SK-N-SH treated with all-trans-retinoic acid at 6 μM for 48 hours (cell line): ENCODE measurements at regions not wholly inside any gene's neighbourhood (a gene's known extent, or its start where the extent isn't known, plus 50 kb on each side); places are given as distances from the start of the nearest gene placed in this dataset.
"Not testable (repeated sequence)": the region's sequence is repeated elsewhere in the genome, so short reads cannot be mapped to it uniquely, and the experiment has no call there.

ENCODE experiments used
- ATAC-seq: fragments of 200-7000 bp; cut with Tn5 transposase; 3 replicates; pipeline ENCODE4 v1.9.1; 2020; ENCODE audit warnings: mild to moderate bottlenecking, moderate library complexity
- ARNTL ChIP-seq: fragments of 450-650 bp; formaldehyde crosslinking; IDR thresholded peaks from 2 replicates; pipeline ENCODE4 v1.5.0; 2020; ENCODE audit warnings: low read depth, mild to moderate bottlenecking, moderate library complexity, borderline replicate concordance
- BACH2 ChIP-seq: fragments of 250-450 bp; sonication (Bioruptor Pico); IDR thresholded peaks from 2 replicates; pipeline ENCODE4 v1.9.0; 2021; ENCODE audit warnings: mild to moderate bottlenecking, borderline replicate concordance
- CREB5 ChIP-seq: fragments of 250-450 bp; sonication (Bioruptor Pico); IDR thresholded peaks from 2 replicates; pipeline ENCODE4 v1.5.1; 2020; ENCODE audit warnings: low read depth, mild to moderate bottlenecking, moderate library complexity
- CSDC2 ChIP-seq: fragments of 250-450 bp; sonication (Bioruptor Pico); IDR thresholded peaks from 2 replicates; pipeline ENCODE4 v1.5.0; 2020; ENCODE audit warnings: mild to moderate bottlenecking, moderate library complexity
- ESRRG ChIP-seq: fragments of 250-450 bp; sonication (Bioruptor Pico); IDR thresholded peaks from 2 replicates; pipeline ENCODE4 v1.6.1; 2021; ENCODE audit warnings: mild to moderate bottlenecking
- ISL1 ChIP-seq: fragments of 250-450 bp; sonication (Bioruptor Pico); IDR thresholded peaks from 2 replicates; pipeline ENCODE4 v2.1.2; 2022; ENCODE audit warnings: mild to moderate bottlenecking, moderate library complexity
- OSR1 ChIP-seq: fragments of 250-450 bp; sonication (Bioruptor Pico); IDR thresholded peaks from 2 replicates; pipeline ENCODE4 v1.8.0; 2022; ENCODE audit warnings: moderate library complexity, mild to moderate bottlenecking, inconsistent platforms
- PPARA ChIP-seq: fragments of 250-450 bp; sonication (Bioruptor Pico); IDR thresholded peaks from 2 replicates; pipeline ENCODE4 v1.5.0; 2020; ENCODE audit warnings: mild to moderate bottlenecking, borderline replicate concordance
- ZC3H10 ChIP-seq: fragments of 250-450 bp; sonication (Bioruptor Pico); IDR thresholded peaks from 2 replicates; pipeline ENCODE4 v1.5.1; 2021; ENCODE audit warnings: mild to moderate bottlenecking, moderate library complexity
- ZFP3 ChIP-seq: fragments of 250-450 bp; sonication (Bioruptor Pico); IDR thresholded peaks from 2 replicates; pipeline ENCODE4 v1.5.0; 2020; ENCODE audit warnings: mild to moderate bottlenecking, moderate library complexity
- ZNF565 ChIP-seq: fragments of 450-650 bp; formaldehyde crosslinking; conservative IDR thresholded peaks from 2 replicates; pipeline ENCODE4 v1.5.0; 2020; ENCODE audit warnings: low read depth, mild to moderate bottlenecking, moderate library complexity
- ZNF70 ChIP-seq: fragments of 450-650 bp; formaldehyde crosslinking; IDR thresholded peaks from 2 replicates; pipeline ENCODE4 v1.5.0; 2020; ENCODE audit warnings: mild to moderate bottlenecking, moderate library complexity
- ZNF8 ChIP-seq: fragments of 450-650 bp; formaldehyde crosslinking; IDR thresholded peaks from 2 replicates; pipeline ENCODE4 v1.5.0; 2020; ENCODE audit warnings: mild to moderate bottlenecking, moderate library complexity
- TF ChIP-seq, protein P1 (sequence below): fragments of 250-450 bp; sonication (Bioruptor Pico); IDR thresholded peaks from 2 replicates; pipeline ENCODE4 v1.8.0; 2020; ENCODE audit warnings: mild to moderate bottlenecking, moderate library complexity, borderline replicate concordance
- TF ChIP-seq, protein P2 (sequence below): fragments of 250-450 bp; sonication (Bioruptor Pico); IDR thresholded peaks from 2 replicates; pipeline ENCODE4 v1.5.0; 2020; ENCODE audit warnings: mild to moderate bottlenecking, moderate library complexity
- TF ChIP-seq, protein P3 (sequence below): fragments of 250-450 bp; sonication (Bioruptor Pico); IDR thresholded peaks from 2 replicates; pipeline ENCODE4 v1.5.1; 2021; ENCODE audit warnings: mild to moderate bottlenecking, moderate library complexity
- TF ChIP-seq, protein P4 (sequence below): fragments of 250-450 bp; sonication (Bioruptor Pico); IDR thresholded peaks from 2 replicates; pipeline ENCODE4 v1.8.0; 2021; ENCODE audit warnings: low read depth, mild to moderate bottlenecking, moderate library complexity, borderline replicate concordance

DNA sequence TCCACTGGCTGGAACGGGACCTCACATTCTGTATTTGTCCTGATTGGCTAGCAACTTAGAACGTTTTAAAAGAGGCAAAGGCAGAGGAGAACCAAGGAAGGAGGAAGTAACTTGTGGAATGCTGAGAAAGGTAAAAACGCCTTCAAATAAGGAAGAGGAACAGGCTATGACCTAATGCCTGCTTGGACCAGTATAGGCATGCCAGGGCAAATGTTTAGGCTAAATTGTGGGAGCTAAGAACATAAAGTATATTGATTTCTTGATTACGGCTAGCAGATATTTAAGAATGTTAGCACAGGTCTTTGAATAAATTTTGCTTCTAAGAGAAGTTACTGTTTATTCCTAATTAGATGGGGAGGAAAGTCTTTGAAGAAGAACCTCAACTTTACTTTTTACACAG, 96.5 kb downstream of the AASDHPPT start:
- ATAC-seq: not testable (repeated sequence)

- TF ChIP-seq, protein P1, sequence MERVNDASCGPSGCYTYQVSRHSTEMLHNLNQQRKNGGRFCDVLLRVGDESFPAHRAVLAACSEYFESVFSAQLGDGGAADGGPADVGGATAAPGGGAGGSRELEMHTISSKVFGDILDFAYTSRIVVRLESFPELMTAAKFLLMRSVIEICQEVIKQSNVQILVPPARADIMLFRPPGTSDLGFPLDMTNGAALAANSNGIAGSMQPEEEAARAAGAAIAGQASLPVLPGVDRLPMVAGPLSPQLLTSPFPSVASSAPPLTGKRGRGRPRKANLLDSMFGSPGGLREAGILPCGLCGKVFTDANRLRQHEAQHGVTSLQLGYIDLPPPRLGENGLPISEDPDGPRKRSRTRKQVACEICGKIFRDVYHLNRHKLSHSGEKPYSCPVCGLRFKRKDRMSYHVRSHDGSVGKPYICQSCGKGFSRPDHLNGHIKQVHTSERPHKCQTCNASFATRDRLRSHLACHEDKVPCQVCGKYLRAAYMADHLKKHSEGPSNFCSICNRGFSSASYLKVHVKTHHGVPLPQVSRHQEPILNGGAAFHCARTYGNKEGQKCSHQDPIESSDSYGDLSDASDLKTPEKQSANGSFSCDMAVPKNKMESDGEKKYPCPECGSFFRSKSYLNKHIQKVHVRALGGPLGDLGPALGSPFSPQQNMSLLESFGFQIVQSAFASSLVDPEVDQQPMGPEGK (CRISPR knock-in tag): no peak
- TF ChIP-seq ARNTL (CRISPR knock-in tag): no peak
- no peak for TF ChIP-seq ZNF70
- TF ChIP-seq ISL1 (CRISPR knock-in tag): no peak
- no peak for TF ChIP-seq ZFP3
- TF ChIP-seq, protein P2, sequence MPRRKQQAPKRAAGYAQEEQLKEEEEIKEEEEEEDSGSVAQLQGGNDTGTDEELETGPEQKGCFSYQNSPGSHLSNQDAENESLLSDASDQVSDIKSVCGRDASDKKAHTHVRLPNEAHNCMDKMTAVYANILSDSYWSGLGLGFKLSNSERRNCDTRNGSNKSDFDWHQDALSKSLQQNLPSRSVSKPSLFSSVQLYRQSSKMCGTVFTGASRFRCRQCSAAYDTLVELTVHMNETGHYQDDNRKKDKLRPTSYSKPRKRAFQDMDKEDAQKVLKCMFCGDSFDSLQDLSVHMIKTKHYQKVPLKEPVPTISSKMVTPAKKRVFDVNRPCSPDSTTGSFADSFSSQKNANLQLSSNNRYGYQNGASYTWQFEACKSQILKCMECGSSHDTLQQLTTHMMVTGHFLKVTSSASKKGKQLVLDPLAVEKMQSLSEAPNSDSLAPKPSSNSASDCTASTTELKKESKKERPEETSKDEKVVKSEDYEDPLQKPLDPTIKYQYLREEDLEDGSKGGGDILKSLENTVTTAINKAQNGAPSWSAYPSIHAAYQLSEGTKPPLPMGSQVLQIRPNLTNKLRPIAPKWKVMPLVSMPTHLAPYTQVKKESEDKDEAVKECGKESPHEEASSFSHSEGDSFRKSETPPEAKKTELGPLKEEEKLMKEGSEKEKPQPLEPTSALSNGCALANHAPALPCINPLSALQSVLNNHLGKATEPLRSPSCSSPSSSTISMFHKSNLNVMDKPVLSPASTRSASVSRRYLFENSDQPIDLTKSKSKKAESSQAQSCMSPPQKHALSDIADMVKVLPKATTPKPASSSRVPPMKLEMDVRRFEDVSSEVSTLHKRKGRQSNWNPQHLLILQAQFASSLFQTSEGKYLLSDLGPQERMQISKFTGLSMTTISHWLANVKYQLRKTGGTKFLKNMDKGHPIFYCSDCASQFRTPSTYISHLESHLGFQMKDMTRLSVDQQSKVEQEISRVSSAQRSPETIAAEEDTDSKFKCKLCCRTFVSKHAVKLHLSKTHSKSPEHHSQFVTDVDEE: no peak
- TF ChIP-seq CREB5 (CRISPR knock-in tag): no peak
- TF ChIP-seq, protein P3, sequence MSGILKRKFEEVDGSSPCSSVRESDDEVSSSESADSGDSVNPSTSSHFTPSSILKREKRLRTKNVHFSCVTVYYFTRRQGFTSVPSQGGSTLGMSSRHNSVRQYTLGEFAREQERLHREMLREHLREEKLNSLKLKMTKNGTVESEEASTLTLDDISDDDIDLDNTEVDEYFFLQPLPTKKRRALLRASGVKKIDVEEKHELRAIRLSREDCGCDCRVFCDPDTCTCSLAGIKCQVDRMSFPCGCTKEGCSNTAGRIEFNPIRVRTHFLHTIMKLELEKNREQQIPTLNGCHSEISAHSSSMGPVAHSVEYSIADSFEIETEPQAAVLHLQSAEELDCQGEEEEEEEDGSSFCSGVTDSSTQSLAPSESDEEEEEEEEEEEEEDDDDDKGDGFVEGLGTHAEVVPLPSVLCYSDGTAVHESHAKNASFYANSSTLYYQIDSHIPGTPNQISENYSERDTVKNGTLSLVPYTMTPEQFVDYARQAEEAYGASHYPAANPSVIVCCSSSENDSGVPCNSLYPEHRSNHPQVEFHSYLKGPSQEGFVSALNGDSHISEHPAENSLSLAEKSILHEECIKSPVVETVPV (CRISPR knock-in tag): no peak
- no peak for TF ChIP-seq OSR1 (CRISPR knock-in tag)
- no peak for TF ChIP-seq ZC3H10
- TF ChIP-seq PPARA (CRISPR knock-in tag): no peak
- TF ChIP-seq ZNF565 (CRISPR knock-in tag): no peak
- TF ChIP-seq BACH2: no peak
- TF ChIP-seq, protein P4, sequence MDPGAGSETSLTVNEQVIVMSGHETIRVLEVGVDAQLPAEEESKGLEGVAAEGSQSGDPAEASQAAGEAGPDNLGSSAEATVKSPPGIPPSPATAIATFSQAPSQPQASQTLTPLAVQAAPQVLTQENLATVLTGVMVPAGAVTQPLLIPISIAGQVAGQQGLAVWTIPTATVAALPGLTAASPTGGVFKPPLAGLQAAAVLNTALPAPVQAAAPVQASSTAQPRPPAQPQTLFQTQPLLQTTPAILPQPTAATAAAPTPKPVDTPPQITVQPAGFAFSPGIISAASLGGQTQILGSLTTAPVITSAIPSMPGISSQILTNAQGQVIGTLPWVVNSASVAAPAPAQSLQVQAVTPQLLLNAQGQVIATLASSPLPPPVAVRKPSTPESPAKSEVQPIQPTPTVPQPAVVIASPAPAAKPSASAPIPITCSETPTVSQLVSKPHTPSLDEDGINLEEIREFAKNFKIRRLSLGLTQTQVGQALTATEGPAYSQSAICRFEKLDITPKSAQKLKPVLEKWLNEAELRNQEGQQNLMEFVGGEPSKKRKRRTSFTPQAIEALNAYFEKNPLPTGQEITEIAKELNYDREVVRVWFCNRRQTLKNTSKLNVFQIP (CRISPR knock-in tag): no peak
- no peak for ATAC-seq
These were observed 99.4 kb downstream of the AASDHPPT start for GRCh38 chr11:106176817-106177216.

DNA sequence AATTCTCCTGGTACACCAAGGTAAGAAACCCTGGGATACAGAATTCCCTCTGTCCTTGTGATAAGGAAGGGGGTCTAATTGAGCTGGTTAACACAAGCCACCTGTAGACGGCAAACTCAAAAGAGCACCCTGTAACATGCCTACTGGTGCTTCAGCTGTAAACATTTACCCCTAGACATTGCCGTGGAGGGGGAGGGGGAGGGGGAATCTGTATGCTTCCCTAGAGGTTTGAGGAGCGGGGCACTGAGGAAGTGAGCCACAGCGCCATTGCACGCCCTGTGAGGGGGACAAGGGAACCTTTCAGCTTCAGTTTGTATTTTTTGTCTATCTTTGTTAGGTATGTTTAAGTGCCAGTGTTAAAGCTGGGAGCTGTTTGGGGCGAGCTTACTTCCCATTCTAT, 99.8 kb downstream of the AASDHPPT start:
- TF ChIP-seq, protein P2: no peak
- no peak for TF ChIP-seq ZFP3
- no peak for TF ChIP-seq CSDC2 (CRISPR knock-in tag)
- TF ChIP-seq ESRRG (CRISPR knock-in tag): no peak
- no peak for TF ChIP-seq ZNF8
- no peak for TF ChIP-seq ZNF565 (CRISPR knock-in tag)

More for the DNA sequence above, 99.8 kb downstream of the AASDHPPT start:
- ATAC-seq: no peak
